Upper lobe of left lung (tissue), 4 donors: ENCODE measurements at regions not wholly inside any gene's neighbourhood (a gene's known extent, or its start where the extent isn't known, plus 50 kb on each side); places are given as distances from the start of the nearest gene placed in this dataset.
"Not testable (repeated sequence)": the region's sequence is repeated elsewhere in the genome, so short reads cannot be mapped to it uniquely, and the experiment has no call there.

Experiments used
- EP300 ChIP-seq, 4 donors: sonication (generic); formaldehyde crosslinking; IDR thresholded peaks; one replicate each; pipeline ENCODE4 v1.5.1; 2017; ENCODE audit warnings: antibody characterized with exemption in 4 of 4, control low read depth in 2 of 4
- POLR2AphosphoS5 ChIP-seq, 2 donors: sonication (generic); formaldehyde crosslinking; IDR thresholded peaks; one replicate each; pipeline ENCODE4 v1.5.1; 2017; ENCODE audit warnings: antibody characterized with exemption in 2 of 2
- TF ChIP-seq, protein P1 (sequence below), 6 experiments: fragments of 450-650 bp in 4 of 6; fragments of 200-600 bp in 2 of 6; sonication (generic) in 2 of 6; IDR thresholded peaks; one replicate each; pipeline ENCODE4 v1.5.1; 2016 to 2019; ENCODE audit warnings: antibody characterized with exemption in 6 of 6

GRCh38 chr7:6902097-6902518 is 76.0 kb upstream of the CCZ1B start:
- TF ChIP-seq, protein P1, sequence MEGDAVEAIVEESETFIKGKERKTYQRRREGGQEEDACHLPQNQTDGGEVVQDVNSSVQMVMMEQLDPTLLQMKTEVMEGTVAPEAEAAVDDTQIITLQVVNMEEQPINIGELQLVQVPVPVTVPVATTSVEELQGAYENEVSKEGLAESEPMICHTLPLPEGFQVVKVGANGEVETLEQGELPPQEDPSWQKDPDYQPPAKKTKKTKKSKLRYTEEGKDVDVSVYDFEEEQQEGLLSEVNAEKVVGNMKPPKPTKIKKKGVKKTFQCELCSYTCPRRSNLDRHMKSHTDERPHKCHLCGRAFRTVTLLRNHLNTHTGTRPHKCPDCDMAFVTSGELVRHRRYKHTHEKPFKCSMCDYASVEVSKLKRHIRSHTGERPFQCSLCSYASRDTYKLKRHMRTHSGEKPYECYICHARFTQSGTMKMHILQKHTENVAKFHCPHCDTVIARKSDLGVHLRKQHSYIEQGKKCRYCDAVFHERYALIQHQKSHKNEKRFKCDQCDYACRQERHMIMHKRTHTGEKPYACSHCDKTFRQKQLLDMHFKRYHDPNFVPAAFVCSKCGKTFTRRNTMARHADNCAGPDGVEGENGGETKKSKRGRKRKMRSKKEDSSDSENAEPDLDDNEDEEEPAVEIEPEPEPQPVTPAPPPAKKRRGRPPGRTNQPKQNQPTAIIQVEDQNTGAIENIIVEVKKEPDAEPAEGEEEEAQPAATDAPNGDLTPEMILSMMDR (IDR thresholded peaks at IDR 0.05) = not testable (repeated sequence)
- TF ChIP-seq POLR2AphosphoS5, EP300 (IDR thresholded peaks at IDR 0.05): not testable (repeated sequence)
